SK-N-MC (cell line): ENCODE measurements at regions not wholly inside any gene's neighbourhood (a gene's known extent, or its start where the extent isn't known, plus 50 kb on each side); places are given as distances from the start of the nearest gene placed in this dataset.

Source experiments
- DNase-seq: peaks from one replicate; pipeline ENCODE4 v3.0.0-alpha.2; 2011; ENCODE audit warnings: low read depth, low spot score
- H3K27ac ChIP-seq: fragments of 200-600 bp; sonication (generic); 2 replicates; pipeline ENCODE4 v1.5.1; 2016; ENCODE audit warnings: mixed run types
- H3K36me3 ChIP-seq: fragments of 200-600 bp; sonication (generic); 2 replicates; pipeline ENCODE4 v1.6.1; 2017; ENCODE audit warnings: antibody characterized with exemption, low read length, mixed read lengths; ENCODE audit not compliant: insufficient read depth
- H3K4me3 ChIP-seq: fragments of 200-600 bp; sonication (generic); 2 replicates; pipeline ENCODE4 v1.5.1; 2016
- H3K9ac ChIP-seq: fragments of 200-600 bp; sonication (generic); 2 replicates; pipeline ENCODE4 v1.8.0; 2017; ENCODE audit warnings: mixed run types, mixed read lengths; ENCODE audit not compliant: insufficient read length
- H3K9me3 ChIP-seq: fragments of 200-600 bp; sonication (generic); 2 replicates; pipeline ENCODE4 v1.6.1; 2017; ENCODE audit warnings: low read depth, mild to moderate bottlenecking, antibody characterized with exemption, low read length, moderate library complexity, mixed read lengths
- EZH2 ChIP-seq: fragments of 200-600 bp; sonication (generic); IDR thresholded peaks from one replicate; pipeline ENCODE4 v1.6.1; 2017; ENCODE audit warnings: antibody characterized with exemption
- FOXP2 ChIP-seq: optimal IDR thresholded peaks from 2 replicates; pipeline ENCODE3; 2011; ENCODE audit warnings: mild to moderate bottlenecking, moderate library complexity; ENCODE audit not compliant: insufficient read depth; ENCODE audit errors: extremely low read length, control extremely low read depth
- POLR2AphosphoS5 ChIP-seq: IDR thresholded peaks from 2 replicates; pipeline ENCODE4 v1.6.1; 2012; ENCODE audit warnings: mild to moderate bottlenecking, low read depth, low read length, borderline replicate concordance

- H3K9ac ChIP-seq, result no peak overlapping the region
- no peak overlapping the region for H3K27ac ChIP-seq
- no peaks in the 10 kb centered on the region for H3K36me3 ChIP-seq
- H3K9me3 ChIP-seq, result no peaks in the 10 kb centered on the region
- TF ChIP-seq EZH2 (no peak), FOXP2 (no peak), POLR2AphosphoS5 (no peak)
- H3K4me3 ChIP-seq, result no peak overlapping the region
- DNase-seq, result no peak
Observed at GRCh38 chr12:131368668-131369071, 342.2 kb upstream of the SFSWAP start.

- Histone ChIP-seq H3K9ac (no peak overlapping the region), H3K9me3 (no peaks in the 10 kb centered on the region), H3K36me3 (no peaks in the 10 kb centered on the region), H3K27ac (no peak overlapping the region), H3K4me3 (no peak overlapping the region)
- no peak for TF ChIP-seq FOXP2
- no peak for TF ChIP-seq POLR2AphosphoS5
- TF ChIP-seq EZH2, result no peak
- no peak for DNase-seq
Observed at GRCh38 chr12:131369094-131369845, 341.6 kb upstream of the SFSWAP start.

- no peak for TF ChIP-seq POLR2AphosphoS5
- TF ChIP-seq EZH2, result no peak
- TF ChIP-seq FOXP2, result no peak
- DNase-seq, result no peak
- H3K9me3 ChIP-seq, result no peaks in the 10 kb centered on the region
- no peak overlapping the region for H3K27ac ChIP-seq
- H3K4me3 ChIP-seq, result no peak overlapping the region
- no peaks in the 10 kb centered on the region for H3K36me3 ChIP-seq
- H3K9ac ChIP-seq, result no peak overlapping the region
Observed at GRCh38 chr12:131370321-131370720, 340.6 kb upstream of the SFSWAP start.

DNA sequence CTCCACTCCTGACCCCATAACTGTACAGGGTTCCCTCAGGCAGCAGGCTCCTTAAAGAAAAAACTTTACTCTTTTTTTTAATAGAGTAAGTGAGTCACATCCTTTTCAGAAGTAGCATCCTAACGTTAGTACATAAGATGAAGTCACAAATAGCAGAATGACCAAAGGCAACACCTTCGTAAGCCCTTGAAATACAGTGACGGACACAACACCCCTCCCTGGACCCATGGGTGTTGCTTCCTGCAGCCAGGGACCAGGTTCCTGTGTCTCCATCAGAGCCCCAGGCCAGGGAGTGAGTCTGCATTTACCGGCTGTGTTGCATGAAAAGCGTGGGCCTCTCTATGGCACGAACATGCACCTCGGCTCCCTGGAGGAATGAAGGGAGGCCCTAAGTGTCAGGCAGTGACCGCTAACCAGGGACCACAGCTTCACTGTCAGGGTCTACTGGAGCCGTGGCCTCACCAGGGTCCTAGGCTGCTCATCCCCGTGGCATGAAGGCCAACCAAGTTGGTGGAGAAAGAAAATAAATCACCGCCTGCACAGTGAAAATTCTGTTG, 340.0 kb upstream of the SFSWAP start:
- DNase-seq, result no peak
- Histone ChIP-seq H3K27ac (no peak overlapping the region), H3K4me3 (no peak overlapping the region), H3K9ac (no peak overlapping the region), H3K36me3 (no peaks in the 10 kb centered on the region), H3K9me3 (no peaks in the 10 kb centered on the region)
- TF ChIP-seq EZH2 (no peak), FOXP2 (no peak), POLR2AphosphoS5 (no peak)

- DNase-seq, result no peak
- Histone ChIP-seq H3K4me3 (no peak overlapping the region), H3K9ac (no peak overlapping the region), H3K36me3 (no peaks in the 10 kb centered on the region), H3K9me3 (no peaks in the 10 kb centered on the region), H3K27ac (no peak overlapping the region)
- TF ChIP-seq POLR2AphosphoS5 (no peak), FOXP2 (no peak), EZH2 (no peak)
Observed at GRCh38 chr12:131371401-131372170, 339.3 kb upstream of the SFSWAP start.

DNA sequence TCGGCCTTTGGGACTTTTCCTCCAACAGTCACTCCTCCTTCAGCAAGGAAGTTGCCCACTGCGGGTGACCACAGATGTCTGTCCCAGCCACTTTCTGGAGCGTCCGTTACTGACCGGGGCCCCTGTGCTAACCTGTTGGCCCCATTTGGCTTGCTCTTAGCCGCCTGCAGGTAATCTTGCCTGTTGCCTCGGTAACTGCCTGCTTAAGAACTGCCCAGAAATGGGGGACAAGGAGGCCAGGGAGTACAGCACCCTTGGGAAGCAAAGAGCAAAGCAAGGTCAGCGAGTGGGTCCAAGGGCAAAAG, 338.8 kb upstream of the SFSWAP start:
- DNase-seq, result no peak
- no peak overlapping the region for H3K4me3 ChIP-seq
- H3K27ac ChIP-seq, result no peak overlapping the region
- no peaks in the 10 kb centered on the region for H3K9me3 ChIP-seq
- no peaks in the 10 kb centered on the region for H3K36me3 ChIP-seq
- TF ChIP-seq FOXP2 (no peak), EZH2 (no peak), POLR2AphosphoS5 (no peak)
- H3K9ac ChIP-seq, result no peak overlapping the region

DNA sequence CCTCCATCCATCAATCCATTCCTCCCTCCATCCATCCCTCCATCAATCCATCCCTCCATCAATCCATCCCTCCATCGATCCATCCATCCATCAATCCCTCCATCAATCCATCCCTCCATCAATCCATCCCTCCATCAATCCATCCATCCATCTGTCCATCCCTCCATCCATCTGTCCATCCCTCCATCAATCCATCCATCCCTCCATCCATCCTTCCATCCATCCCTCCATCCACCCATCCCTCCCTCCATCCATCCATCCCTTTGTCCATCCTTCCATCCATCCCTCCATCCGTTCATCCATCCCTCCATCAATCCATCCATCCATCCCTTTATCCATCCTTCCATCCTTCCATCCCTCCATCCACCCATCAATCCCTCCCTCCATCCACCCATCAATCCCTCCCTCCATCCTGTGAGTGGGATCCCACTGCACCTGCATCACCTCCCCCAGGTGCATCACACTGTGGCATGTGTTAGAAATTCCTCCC, 338.1 kb upstream of the SFSWAP start:
- no peak overlapping the region for H3K9ac ChIP-seq
- TF ChIP-seq EZH2 (no peak), FOXP2 (no peak), POLR2AphosphoS5 (no peak)
- H3K27ac ChIP-seq, result no peak overlapping the region
- no peaks in the 10 kb centered on the region for H3K36me3 ChIP-seq
- H3K4me3 ChIP-seq, result no peak overlapping the region
- H3K9me3 ChIP-seq, result no peaks in the 10 kb centered on the region
- DNase-seq, result no peak

DNA sequence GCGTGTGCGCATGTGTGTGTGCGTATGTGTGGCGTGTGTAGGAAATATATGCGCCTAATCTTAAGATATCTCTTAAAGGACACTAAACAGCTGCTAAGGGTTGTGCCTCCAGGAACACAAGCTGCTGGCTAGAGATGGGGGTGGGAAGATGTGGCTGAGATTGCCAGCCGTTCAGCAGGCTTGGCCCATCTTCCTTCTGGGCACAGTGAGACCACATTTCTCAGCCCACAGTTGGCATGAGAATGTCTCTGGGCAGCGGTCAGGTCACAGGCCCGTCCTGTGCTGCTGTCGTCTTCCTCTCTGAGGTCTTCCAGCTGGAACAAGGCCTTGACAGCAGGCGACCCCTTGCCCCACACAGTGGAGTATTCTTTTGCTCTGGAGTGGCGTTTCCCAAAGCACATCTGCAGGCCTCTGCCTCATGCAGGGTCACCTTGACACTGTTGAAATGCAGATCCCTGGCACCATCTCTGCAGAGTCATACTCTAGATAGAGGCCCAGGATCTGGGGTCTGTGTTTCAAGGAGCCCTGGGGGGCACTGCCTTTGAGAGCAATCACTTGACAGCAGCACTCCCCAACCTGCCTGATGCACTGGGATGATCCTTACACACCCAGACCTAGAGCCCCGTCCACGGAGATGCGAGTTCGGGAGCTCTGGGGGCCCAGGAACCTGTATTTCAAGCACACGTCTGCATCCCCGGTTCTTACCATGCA, 335.5 kb upstream of the SFSWAP start:
- no peak overlapping the region for H3K27ac ChIP-seq

More for the DNA sequence above, 335.5 kb upstream of the SFSWAP start:
- Histone ChIP-seq H3K9ac (no peak overlapping the region), H3K4me3 (no peak overlapping the region), H3K36me3 (no peaks in the 10 kb centered on the region), H3K9me3 (no peaks in the 10 kb centered on the region)
- no peak for DNase-seq
- TF ChIP-seq POLR2AphosphoS5 (no peak), FOXP2 (no peak), EZH2 (no peak)
